ENCODE measurements at regions not wholly inside any gene's neighbourhood (a gene's known extent, or its start where the extent isn't known, plus 50 kb on each side); places are given as distances from the start of the nearest gene placed in this dataset.
"Not testable (repeated sequence)": the region's sequence is repeated elsewhere in the genome, so short reads cannot be mapped to it uniquely, and the experiment has no call there.

GRCh38 chr6:28658475-28659249, 133.0 kb downstream of the GPX5 start:
- no peak for DNase-seq (ENCODE audit: low read depth)

GRCh38 chr6:28659250-28659566, 133.5 kb downstream of the GPX5 start:
- no peak for DNase-seq (ENCODE audit: low read depth)

GRCh38 chr6:28661097-28661713, 135.5 kb downstream of the GPX5 start:
- DNase-seq (ENCODE audit: low read depth) = no peak

- no peak for DNase-seq (ENCODE audit: low read depth)
Observed at GRCh38 chr6:28664870-28665396, 139.3 kb downstream of the GPX5 start.

DNA sequence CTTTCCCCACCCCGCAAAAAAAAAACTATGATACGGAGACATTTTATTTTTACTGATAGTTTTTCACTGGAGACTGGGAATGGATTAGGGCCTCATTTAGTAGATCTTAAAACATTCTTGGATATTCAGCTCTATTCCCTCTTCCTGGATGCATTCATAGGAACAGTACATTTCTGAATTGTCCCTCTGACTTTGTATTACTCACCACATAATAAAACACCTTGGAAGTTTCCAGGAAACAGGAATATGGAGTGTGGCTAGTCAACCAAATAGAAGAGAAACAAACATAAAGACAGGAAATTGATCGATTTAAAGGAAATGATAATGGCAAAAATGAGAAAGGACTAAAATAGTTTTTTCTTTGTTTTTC, 147.7 kb downstream of the GPX5 start:
- no peak for DNase-seq (ENCODE audit: low read depth)

GRCh38 chr6:28673787-28674671, 148.3 kb downstream of the GPX5 start:
- peak; percentile 19 for DNase-seq (ENCODE audit: low read depth)

- no peak for DNase-seq (ENCODE audit: low read depth)
Observed at GRCh38 chr6:28675600-28675999, 149.9 kb downstream of the GPX5 start.

DNA sequence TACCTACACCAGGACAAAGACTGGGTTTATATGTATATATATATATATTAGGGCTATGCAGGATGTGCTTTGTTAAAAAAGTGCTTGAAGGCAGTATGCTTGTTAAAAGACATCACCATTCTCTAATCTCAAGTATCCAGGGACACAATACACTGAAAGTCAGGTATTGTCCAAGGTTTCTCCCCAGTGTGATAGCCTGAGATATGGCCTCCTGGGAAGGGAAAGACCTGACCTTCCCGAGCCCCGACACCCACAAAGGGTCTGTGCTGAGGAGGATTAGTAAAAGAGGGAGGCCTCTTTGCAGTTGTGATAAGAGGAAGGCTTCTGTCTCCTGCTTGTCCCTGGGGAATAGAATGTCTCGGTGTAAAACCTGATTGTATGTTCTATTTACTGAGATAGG, 156.9 kb downstream of the GPX5 start:
- DNase-seq (ENCODE audit: low read depth) = no peak

GRCh38 chr6:28682956-28683685, 157.4 kb downstream of the GPX5 start:
- DNase-seq (ENCODE audit: low read depth) = not testable (repeated sequence)

DNA sequence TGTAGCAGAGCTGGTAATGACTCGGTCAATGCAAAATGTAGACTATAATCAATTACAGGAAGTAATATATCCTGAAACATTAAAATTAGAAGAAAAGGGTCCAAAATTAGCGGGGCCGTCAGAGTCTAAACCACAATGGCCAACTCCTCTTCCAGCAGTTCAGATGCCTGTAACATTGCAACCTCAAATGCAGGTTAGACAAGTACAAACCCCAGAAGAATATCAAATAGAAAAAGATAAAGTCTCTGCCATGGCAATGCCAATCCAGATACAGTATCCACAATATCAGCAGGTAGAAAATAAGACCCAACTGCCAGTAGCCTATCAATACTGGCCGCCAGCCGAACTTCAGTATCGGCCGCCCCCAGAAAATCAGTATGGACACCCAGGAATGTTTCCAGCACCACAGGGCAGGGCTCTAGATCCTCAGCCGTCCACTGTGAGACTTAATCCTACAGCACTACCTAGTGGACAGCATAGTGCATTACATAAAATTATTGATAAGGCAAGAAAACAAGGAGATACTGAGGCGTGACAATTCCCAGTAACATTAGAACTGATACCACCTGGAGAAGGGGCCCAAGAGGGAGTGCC, 158.4 kb downstream of the GPX5 start:
- DNase-seq (ENCODE audit: low read depth) = no peak

DNA sequence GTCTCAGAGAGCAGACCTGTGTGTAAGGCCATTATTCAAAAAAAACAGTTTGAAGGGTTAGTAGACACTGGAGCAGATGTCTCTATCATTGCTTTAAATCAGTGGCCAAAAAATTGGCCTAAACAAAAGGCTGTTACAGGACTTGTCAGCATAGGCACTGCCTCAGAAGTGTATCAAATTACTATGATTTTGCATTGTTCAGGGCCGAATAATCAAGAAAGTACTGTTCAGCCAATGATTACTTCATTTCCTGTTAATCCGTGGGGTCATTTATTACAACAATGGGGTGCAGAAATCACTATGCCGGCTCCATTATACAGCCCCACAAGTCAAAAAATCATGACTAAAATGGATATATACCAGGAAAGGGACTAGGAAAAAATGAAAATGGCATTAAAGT, 160.3 kb downstream of the GPX5 start:
- DNase-seq (ENCODE audit: low read depth) = not testable (repeated sequence)

GRCh38 chr6:28686446-28687027, 160.9 kb downstream of the GPX5 start:
- peak; percentile 37 for DNase-seq (ENCODE audit: low read depth)

GRCh38 chr6:28687309-28687981, 161.8 kb downstream of the GPX5 start:
- DNase-seq (ENCODE audit: low read depth) = not testable (repeated sequence)

DNA sequence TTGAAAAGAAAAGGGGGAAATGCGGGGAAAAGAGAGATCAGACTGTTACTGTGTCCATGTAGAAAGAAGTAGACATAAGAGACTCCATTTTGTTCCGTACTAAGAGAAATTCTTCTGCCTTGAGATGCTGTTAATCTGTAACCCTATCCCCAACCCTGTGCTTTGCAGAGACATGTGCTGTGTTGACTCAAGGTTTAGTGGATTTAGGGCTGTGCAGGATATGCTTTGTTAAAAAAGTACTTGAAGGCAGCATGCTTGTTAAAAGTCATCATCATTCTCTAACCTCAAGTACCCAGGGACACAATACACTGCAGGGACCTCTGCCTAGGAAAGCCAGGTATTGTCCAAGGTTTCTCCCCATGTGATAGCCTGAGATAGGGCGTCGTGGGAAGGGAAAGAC, 166.3 kb downstream of the GPX5 start:
- DNase-seq (ENCODE audit: low read depth) = not testable (repeated sequence)

DNA sequence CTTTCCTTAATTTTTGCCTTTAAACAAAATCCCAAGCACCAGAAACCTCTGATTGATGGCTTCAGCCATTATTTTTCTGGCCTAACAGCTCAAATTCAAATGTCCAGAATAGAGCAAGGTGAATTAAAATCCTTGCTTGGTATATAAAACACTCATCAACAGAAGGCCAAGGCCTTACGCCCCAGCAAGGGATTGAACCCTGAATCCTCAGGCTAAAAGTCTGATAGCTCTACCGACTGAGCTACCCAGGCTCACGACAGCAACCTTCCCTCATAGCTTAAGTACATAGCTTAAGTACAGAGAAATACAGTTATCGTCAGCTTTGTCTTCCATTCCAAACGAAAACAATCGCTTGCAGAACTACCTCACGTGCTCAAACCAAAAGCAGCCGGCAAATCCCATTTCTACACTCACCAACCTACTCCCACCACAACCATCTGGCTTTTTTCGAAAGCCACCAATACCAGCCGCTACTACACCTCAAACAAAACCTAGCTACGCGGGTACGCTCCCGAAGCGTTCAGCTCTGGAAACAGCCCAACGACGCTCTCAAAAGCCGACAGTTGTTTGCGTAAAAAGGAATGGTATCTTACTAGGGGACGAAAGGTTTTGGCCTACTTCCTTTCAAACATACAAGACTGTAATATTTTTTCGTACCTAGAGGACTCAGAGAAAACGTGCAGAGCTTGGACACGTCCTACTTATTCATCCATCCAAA, 167.5 kb downstream of the GPX5 start:
- DNase-seq (ENCODE audit: low read depth) = no peak

- DNase-seq (ENCODE audit: low read depth) = no peak
Observed at GRCh38 chr6:28693751-28694443, 168.2 kb downstream of the GPX5 start.

DNA sequence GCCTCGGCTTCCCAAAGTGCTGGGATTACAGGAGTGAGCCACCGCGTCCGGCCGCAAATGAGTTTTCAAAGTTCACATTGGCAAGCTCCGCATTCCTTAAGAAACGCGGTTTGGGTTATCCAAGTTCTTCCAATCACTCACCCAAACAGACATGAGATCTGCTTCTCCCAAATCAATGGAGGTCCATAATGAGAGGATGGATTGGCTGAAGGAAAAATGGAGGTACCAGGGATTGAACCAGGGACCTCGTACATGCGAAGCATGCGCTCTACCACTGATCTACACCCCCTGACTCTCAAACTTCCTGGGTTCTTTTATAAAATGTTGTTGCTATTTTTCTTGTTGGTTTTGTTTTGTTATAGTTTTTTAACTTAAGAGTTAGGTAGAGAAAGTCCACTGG, 170.0 kb downstream of the GPX5 start:
- no peak for DNase-seq (ENCODE audit: low read depth)

DNA sequence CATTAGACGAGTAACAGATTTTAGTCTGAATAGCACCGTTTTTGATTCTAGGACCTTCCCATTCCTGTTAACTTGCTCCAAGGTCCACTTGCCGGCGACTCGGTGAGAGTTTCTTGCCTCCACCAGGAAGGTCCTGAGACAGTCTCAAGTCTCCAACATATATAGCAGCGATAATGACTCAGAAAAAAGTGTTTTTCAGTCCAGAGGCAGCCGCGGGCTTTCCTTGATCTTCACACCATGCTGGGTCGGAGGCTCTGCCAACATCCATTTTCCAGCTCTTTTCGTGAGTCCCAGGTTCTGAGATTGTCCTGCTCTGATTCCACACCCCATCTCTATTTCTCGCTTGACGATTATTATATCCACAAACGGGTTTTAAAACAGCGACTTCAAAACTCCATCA, 170.5 kb downstream of the GPX5 start:
- DNase-seq (ENCODE audit: low read depth) = no peak

DNA sequence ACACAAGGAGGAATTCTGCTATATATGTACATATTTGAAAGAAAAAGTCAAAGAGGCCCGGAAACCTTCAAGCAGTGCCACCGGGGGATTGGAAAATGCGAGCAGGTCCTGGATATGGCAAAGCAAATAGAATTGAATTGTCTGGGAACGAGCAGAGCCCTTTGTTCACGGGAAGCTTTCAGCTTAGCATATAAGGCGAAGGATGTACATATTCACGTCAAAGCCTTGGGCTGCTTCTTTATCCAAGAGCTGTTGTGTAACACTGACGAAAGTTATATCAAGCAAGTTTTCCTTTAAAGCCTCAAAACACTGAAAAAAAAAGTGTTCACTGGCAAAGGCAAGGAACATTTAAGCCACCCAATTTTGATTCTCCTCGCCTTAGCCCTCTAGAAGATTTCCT, 171.0 kb downstream of the GPX5 start:
- DNase-seq (ENCODE audit: low read depth) = no peak
